ENCODE measurements at regions not wholly inside any gene's neighbourhood (a gene's known extent, or its start where the extent isn't known, plus 50 kb on each side); places are given as distances from the start of the nearest gene placed in this dataset.

GRCh38 chr12:92630968-92631367 is 71.8 kb upstream of the PLEKHG7 start (continued):
- TF ChIP-seq, protein P1, sequence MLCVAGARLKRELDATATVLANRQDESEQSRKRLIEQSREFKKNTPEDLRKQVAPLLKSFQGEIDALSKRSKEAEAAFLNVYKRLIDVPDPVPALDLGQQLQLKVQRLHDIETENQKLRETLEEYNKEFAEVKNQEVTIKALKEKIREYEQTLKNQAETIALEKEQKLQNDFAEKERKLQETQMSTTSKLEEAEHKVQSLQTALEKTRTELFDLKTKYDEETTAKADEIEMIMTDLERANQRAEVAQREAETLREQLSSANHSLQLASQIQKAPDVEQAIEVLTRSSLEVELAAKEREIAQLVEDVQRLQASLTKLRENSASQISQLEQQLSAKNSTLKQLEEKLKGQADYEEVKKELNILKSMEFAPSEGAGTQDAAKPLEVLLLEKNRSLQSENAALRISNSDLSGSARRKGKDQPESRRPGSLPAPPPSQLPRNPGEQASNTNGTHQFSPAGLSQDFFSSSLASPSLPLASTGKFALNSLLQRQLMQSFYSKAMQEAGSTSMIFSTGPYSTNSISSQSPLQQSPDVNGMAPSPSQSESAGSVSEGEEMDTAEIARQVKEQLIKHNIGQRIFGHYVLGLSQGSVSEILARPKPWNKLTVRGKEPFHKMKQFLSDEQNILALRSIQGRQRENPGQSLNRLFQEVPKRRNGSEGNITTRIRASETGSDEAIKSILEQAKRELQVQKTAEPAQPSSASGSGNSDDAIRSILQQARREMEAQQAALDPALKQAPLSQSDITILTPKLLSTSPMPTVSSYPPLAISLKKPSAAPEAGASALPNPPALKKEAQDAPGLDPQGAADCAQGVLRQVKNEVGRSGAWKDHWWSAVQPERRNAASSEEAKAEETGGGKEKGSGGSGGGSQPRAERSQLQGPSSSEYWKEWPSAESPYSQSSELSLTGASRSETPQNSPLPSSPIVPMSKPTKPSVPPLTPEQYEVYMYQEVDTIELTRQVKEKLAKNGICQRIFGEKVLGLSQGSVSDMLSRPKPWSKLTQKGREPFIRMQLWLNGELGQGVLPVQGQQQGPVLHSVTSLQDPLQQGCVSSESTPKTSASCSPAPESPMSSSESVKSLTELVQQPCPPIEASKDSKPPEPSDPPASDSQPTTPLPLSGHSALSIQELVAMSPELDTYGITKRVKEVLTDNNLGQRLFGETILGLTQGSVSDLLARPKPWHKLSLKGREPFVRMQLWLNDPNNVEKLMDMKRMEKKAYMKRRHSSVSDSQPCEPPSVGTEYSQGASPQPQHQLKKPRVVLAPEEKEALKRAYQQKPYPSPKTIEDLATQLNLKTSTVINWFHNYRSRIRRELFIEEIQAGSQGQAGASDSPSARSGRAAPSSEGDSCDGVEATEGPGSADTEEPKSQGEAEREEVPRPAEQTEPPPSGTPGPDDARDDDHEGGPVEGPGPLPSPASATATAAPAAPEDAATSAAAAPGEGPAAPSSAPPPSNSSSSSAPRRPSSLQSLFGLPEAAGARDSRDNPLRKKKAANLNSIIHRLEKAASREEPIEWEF (IDR thresholded peaks at IDR 0.05; ENCODE audit: insufficient replicate concordance, low read depth, low read length) = no peak
- TF ChIP-seq PML (IDR thresholded peaks at IDR 0.05; ENCODE audit: low read length) = no peak
- no peak for TF ChIP-seq TCF3 (IDR thresholded peaks at IDR 0.05; ENCODE audit: borderline replicate concordance, insufficient read depth, low read depth, low read length)
- no peak for TF ChIP-seq POLR2AphosphoS2 (IDR thresholded peaks at IDR 0.05; ENCODE audit: low read depth, low read length)

- BruUV-seq (replicated peaks) = no TSS peak
- RAD21 ChIA-PET (ENCODE audit: unreplicated experiment) = no interaction called here
- Histone ChIP-seq H3K27me3 (replicated peaks in 1 of 2; ENCODE audit: control insufficient read depth in 2 of 2, insufficient read depth in 2 of 2, low read length in 1 of 2) (no peaks in the 10 kb centered on the region), H3K4me1 (ENCODE audit: control insufficient read depth, insufficient read depth, low read length) (no peaks in the 10 kb centered on the region), H3K36me3 (ENCODE audit: control insufficient read depth in 2 of 2, insufficient read depth in 2 of 2, low read length in 1 of 2) (no peaks in the 10 kb centered on the region), H3K4me2 (ENCODE audit: control insufficient read depth, insufficient read depth) (no peak overlapping the region), H3K9me3 (replicated peaks; ENCODE audit: control insufficient read depth, insufficient read depth, low read length) (no peaks in the 10 kb centered on the region), H3K27ac (ENCODE audit: control insufficient read depth, insufficient read depth) (no peak overlapping the region), H3K4me3 (no peak overlapping the region), H3K9ac (ENCODE audit: control insufficient read depth, insufficient read depth, low read length) (no peak overlapping the region), H4K20me1 (ENCODE audit: control insufficient read depth, insufficient read depth) (no peaks in the 10 kb centered on the region), H3K79me2 (ENCODE audit: control insufficient read depth, insufficient read depth, low read length) (no peaks in the 10 kb centered on the region), H2AFZ (ENCODE audit: control insufficient read depth, low read depth, low read length) (no peak overlapping the region)
- POLR2A ChIA-PET = interaction anchor here (0.6 kb wide), 1 partner anchor 807 kb away, joined by 3 read pairs; no protein-coding TSS in a partner anchor
- no peak for ATAC-seq
- no peak for FAIRE-seq
- in situ Hi-C loops (cut with MboI) = loop anchor here (25.0 kb wide), 1 partner anchor 1042 kb away; no protein-coding TSS in a partner anchor
- CTCF ChIA-PET = interaction anchor here (0.6 to 1.5 kb wide), 3 partner anchors 13 to 364 kb away, joined by 3 read pairs; no protein-coding TSS in a partner anchor
- SMC1A ChIA-PET (ENCODE audit: uncharacterized antibody, unreplicated experiment) = interaction anchor here (0.7 to 2.1 kb wide), 8 partner anchors 10 to 847 kb away, joined by 3 to 7 read pairs (median 4); no protein-coding TSS in a partner anchor
- intact Hi-C loops (cut with micrococcal nuclease; ENCODE audit: unreplicated experiment) = no loop called here
- no peak for DNase-seq (ENCODE audit: low read depth, low spot score)
- 89% methylated on average over 9 of the region's 9 CpGs for WGBS (ENCODE audit: insufficient coverage, insufficient replicate concordance, low lambda C conversion rate, missing lambda C conversion rate)
- TF ChIP-seq ZNF622 (IDR thresholded peaks at IDR 0.05) (no peak), SP1 (IDR thresholded peaks at IDR 0.05; ENCODE audit: low read depth, low read length) (no peak), MYB (IDR thresholded peaks at IDR 0.05; ENCODE audit: borderline replicate concordance, low read depth, low read length) (no peak), POLR2AphosphoS5 (IDR thresholded peaks at IDR 0.05; ENCODE audit: low read length) (no peak), HDGF (IDR thresholded peaks at IDR 0.05) (no peak), NKRF (conservative IDR thresholded peaks at IDR 0.05) (no peak), RAD21 (IDR thresholded peaks at IDR 0.05; ENCODE audit: insufficient read depth, low read depth, low read length) (no peak), CEBPZ (IDR thresholded peaks at IDR 0.05; ENCODE audit: low read depth, low read length) (no peak)
These were observed 73.3 kb upstream of the PLEKHG7 start for GRCh38 chr12:92629349-92630065.

Data from GM12878 (cell line).